B cell (primary cell): ENCODE measurements at regions not wholly inside any gene's neighbourhood (a gene's known extent, or its start where the extent isn't known, plus 50 kb on each side); places are given as distances from the start of the nearest gene placed in this dataset.
"Not testable (repeated sequence)": the region's sequence is repeated elsewhere in the genome, so short reads cannot be mapped to it uniquely, and the experiment has no call there.

ENCODE experiments used
- EZH2 ChIP-seq: IDR thresholded peaks from 2 replicates; pipeline ENCODE4 v1.6.1; 2012; ENCODE audit warnings: borderline replicate concordance, low read depth, mild to moderate bottlenecking, moderate library complexity, low read length; ENCODE audit not compliant: insufficient read depth, poor library complexity, severe bottlenecking
- TF ChIP-seq, protein P1 (sequence below): fragments of 200-600 bp; IDR thresholded peaks from one replicate; pipeline ENCODE4 v1.8.0; 2022; ENCODE audit warnings: antibody characterized with exemption, mild to moderate bottlenecking

DNA sequence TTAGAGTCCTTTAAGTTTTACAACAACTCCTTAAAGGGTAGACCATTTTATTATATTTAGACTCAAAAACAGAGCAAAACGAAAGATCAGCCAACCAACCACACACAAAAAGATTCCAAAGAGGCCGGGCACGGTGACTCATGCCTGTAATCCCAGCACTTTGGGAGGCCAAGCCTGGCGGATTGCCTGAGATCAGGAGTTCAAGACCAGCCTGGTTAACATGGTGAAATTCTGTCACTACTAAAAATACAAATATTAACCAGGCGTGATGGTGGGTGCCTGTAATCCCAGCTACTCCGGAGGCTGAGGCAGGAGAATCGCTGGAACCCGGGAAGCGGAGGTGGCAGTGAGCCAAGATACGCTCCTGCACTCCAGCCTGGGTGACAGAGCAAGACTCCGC lies 83.3 kb upstream of the GRIK1 start:
- TF ChIP-seq, protein P1, sequence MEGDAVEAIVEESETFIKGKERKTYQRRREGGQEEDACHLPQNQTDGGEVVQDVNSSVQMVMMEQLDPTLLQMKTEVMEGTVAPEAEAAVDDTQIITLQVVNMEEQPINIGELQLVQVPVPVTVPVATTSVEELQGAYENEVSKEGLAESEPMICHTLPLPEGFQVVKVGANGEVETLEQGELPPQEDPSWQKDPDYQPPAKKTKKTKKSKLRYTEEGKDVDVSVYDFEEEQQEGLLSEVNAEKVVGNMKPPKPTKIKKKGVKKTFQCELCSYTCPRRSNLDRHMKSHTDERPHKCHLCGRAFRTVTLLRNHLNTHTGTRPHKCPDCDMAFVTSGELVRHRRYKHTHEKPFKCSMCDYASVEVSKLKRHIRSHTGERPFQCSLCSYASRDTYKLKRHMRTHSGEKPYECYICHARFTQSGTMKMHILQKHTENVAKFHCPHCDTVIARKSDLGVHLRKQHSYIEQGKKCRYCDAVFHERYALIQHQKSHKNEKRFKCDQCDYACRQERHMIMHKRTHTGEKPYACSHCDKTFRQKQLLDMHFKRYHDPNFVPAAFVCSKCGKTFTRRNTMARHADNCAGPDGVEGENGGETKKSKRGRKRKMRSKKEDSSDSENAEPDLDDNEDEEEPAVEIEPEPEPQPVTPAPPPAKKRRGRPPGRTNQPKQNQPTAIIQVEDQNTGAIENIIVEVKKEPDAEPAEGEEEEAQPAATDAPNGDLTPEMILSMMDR = not testable (repeated sequence)
- not testable (repeated sequence) for TF ChIP-seq EZH2
